ENCODE measurements at regions not wholly inside any gene's neighbourhood (a gene's known extent, or its start where the extent isn't known, plus 50 kb on each side); places are given as distances from the start of the nearest gene placed in this dataset.
"Not testable (repeated sequence)": the region's sequence is repeated elsewhere in the genome, so short reads cannot be mapped to it uniquely, and the experiment has no call there.

DNA sequence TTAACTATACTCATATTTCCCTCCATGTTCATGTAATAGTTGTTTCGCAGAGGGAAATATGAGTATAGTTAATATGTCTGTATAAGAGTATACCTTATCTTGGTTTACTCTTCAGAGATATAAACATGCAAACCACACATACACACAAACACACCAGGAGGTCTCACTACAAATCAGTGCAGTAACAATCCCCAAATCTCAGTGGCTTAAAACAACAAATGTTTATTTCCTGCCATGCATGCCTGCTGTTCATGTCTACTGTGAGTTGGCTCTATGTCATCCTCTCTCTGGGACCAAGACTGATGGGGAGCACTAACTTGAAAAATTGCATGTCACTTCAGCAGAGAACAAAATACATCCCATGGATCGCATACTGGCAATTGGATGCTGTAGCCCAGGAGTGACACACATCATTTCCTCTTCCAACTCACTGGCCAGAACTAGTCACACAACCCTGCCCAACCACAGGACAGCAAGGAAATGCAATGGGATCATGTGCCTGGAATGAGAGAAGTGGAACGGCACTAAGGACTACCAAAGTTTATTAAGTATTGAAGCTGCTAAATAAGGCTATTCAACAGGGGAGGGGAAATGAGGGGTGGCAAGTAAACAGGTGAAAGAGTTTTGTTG lies 89.0 kb upstream of the DTNBP1 start:
- DNase-seq (ENCODE audit: low read depth) = no peak
- no peak overlapping the region for H3K4me3 ChIP-seq (ENCODE audit: low read depth, low read length)
- TF ChIP-seq, protein P1, sequence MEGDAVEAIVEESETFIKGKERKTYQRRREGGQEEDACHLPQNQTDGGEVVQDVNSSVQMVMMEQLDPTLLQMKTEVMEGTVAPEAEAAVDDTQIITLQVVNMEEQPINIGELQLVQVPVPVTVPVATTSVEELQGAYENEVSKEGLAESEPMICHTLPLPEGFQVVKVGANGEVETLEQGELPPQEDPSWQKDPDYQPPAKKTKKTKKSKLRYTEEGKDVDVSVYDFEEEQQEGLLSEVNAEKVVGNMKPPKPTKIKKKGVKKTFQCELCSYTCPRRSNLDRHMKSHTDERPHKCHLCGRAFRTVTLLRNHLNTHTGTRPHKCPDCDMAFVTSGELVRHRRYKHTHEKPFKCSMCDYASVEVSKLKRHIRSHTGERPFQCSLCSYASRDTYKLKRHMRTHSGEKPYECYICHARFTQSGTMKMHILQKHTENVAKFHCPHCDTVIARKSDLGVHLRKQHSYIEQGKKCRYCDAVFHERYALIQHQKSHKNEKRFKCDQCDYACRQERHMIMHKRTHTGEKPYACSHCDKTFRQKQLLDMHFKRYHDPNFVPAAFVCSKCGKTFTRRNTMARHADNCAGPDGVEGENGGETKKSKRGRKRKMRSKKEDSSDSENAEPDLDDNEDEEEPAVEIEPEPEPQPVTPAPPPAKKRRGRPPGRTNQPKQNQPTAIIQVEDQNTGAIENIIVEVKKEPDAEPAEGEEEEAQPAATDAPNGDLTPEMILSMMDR (IDR thresholded peaks at IDR 0.05; ENCODE audit: insufficient read depth, low read length) = no peak

DNA sequence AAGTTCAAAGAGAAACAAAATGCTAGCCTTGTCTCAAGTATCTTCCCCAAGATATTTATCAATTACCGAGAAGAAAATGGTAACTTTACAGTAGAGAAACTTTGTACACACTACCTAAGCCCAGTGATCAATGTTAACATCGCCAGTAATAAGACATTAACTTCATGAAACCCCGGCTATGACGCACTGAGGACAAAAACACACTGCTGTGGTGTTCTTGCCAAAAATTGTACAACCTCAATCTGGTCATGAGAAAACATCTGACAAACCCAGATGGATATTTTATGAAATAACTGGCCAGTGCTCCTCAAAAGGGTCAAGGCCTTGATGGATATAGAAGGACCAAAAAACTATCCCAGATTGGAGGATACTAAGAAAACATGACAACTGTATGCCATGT lies 85.5 kb upstream of the DTNBP1 start:
- no peak for DNase-seq (ENCODE audit: low read depth)
- H3K4me3 ChIP-seq (ENCODE audit: low read depth, low read length) = no peak overlapping the region
- TF ChIP-seq, protein P1 (IDR thresholded peaks at IDR 0.05; ENCODE audit: insufficient read depth, low read length) = no peak

DNA sequence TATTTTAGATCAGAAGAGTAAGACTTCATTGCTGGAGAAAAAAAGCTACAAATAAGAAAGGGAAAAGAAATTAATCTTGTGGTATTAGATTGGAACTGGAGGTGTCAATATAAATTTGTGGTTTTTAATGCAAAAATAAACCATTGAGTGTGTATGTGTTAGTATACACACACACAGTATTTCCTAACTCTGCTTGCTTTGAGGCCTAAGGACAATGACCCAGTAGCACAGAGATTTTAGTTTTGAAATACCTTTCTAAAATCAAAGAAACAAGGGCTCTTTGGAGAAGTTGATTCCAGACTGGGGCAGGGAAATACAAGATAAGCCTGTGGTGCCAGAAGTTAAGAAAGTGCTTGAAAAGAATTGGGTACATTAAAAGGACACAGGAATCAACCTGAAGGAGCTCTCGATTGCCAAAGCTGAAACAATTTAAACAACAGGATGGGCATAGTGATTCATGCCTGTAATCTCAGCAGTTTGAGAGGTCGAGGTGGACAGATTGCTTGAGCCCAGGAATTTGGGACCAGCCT lies 84.6 kb upstream of the DTNBP1 start:
- TF ChIP-seq, protein P1 (IDR thresholded peaks at IDR 0.05; ENCODE audit: insufficient read depth, low read length) = no peak
- DNase-seq (ENCODE audit: low read depth) = no peak
- H3K4me3 ChIP-seq (ENCODE audit: low read depth, low read length) = no peak overlapping the region

DNA sequence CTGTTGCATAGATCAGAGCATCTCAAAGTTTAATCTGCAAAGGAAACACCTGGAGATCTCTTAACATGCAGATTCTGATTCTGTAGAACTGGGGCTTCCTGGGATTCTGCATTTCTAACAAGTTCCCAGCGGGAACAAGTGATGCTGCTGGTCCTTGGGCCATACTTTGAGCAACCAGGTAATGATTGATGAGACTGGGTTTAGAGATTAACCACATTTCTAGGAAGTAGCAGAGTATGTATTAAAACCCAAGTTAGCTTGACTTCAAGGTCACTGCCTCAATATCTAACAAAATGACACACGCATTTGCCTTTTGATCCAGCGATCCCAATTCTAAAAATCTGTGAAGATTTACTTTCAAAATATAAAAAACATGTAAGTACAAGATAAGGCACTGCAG lies 83.0 kb upstream of the DTNBP1 start:
- DNase-seq (ENCODE audit: low read depth) = no peak
- TF ChIP-seq, protein P1 (IDR thresholded peaks at IDR 0.05; ENCODE audit: insufficient read depth, low read length) = no peak
- H3K4me3 ChIP-seq (ENCODE audit: low read depth, low read length) = no peak overlapping the region

DNA sequence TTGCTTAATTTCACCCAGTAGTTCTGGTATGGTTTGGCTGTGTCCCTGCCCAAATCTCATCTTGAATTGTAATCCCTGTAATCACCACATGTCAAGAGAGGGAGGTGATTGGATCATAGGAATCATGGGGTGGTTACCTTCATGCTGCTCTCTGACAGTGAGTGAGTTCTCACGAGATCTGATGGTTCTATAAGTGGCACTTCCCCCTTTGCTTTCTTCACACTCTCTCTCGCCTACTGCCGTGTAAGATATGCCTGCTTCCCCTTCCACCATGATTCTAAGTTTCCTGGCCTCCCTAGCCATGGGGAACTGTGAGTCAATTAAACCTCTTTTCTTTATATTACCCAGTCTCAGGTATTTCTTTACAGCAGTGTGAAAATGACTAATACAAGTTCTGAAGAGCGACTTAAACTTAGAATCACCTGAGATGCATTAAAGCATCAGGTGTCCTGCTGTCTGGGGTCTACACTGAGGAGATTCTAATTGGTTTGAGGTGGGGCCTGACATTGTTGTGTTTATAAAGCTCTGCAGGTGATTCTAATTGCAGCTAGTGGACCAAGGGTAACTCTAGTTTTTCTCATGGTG lies 82.1 kb upstream of the DTNBP1 start:
- TF ChIP-seq, protein P1 (IDR thresholded peaks at IDR 0.05; ENCODE audit: insufficient read depth, low read length) = no peak
- H3K4me3 ChIP-seq (ENCODE audit: low read depth, low read length) = no peak overlapping the region
- DNase-seq (ENCODE audit: low read depth) = no peak

DNA sequence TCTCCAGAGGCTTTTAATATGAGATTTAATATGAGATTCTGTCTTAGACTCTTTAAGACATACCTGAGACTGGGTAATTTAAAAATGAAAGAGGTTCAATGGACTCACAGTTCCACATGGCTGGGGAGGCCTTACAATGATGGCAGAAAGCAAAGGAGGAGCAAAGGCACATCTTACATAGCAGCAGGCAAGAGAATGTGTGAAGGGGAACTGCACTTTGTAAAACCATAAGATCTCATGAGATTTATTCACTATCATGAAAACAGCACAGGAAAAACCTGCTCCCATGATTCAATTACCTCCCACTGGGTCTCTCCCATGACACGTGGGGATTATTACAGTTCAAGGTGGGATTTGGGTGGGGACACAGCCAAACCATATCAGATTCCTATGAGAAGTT lies 79.2 kb upstream of the DTNBP1 start:
- not testable (repeated sequence) for H3K4me3 ChIP-seq (ENCODE audit: low read depth, low read length); DNase-seq (ENCODE audit: low read depth)

DNA sequence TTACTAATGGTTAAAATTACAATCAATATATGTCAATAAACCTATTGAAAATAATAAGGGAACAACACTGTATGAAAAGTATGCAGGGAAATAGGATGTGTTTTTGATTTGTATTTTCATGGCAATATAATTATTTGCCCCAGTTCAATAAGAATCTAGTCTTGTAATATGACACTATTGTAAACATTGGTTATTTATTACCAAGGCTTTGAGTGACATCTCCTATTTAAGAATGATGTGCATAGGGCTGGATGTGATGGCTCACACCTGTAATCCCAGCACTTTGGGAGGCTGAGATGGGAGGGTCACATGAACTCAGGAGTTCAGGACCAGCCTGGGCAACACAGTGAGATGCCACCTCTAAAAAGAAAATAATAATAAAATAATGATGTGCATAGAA lies 78.6 kb upstream of the DTNBP1 start:
- no peak for DNase-seq (ENCODE audit: low read depth)
- TF ChIP-seq, protein P1 (IDR thresholded peaks at IDR 0.05; ENCODE audit: insufficient read depth, low read length) = no peak

More for the DNA sequence above, 78.6 kb upstream of the DTNBP1 start:
- no peak overlapping the region for H3K4me3 ChIP-seq (ENCODE audit: low read depth, low read length)

All from fibroblast of the aortic adventitia (primary cell).